HCT116 (cell line): ENCODE measurements at regions not wholly inside any gene's neighbourhood (a gene's known extent, or its start where the extent isn't known, plus 50 kb on each side); places are given as distances from the start of the nearest gene placed in this dataset.

ENCODE experiments used
- ATAC-seq: fragments of 200-7000 bp; cut with Tn5 transposase; 2 replicates; pipeline ENCODE4 v1.9.1; 2020; ENCODE audit warnings: mild to moderate bottlenecking, moderate library complexity
- BruUV-seq: library from RNA; stranded (reverse); fragments of 400-500 nt; replicated peaks from 2 replicates; lab custom pipeline; 2021; lab: Mats Ljungman, UMichigan
- CTCF ChIA-PET: fragments of 300-600 bp; sonication (Branson Sonifier 250); formaldehyde crosslinking; loops from one replicate; lab custom pipeline; 2021; ENCODE audit warnings: antibody characterized with exemption; lab: Charles Lee
- POLR2A ChIA-PET: fragments of 300-600, 350-600 bp; sonication (Branson Sonifier 250); formaldehyde crosslinking; loops from one replicate; lab custom pipeline; 2021; ENCODE audit warnings: antibody characterized with exemption; lab: Charles Lee
- RAD21 ChIA-PET, 2 experiments: fragments of 300-600 bp; sonication (Branson Sonifier 250); formaldehyde crosslinking; loops; one replicate each; lab custom pipeline; 2023; ENCODE audit warnings: low total read pairs in 2 of 2; ENCODE audit not compliant: uncharacterized antibody in 2 of 2, unreplicated experiment in 2 of 2, low non-redundant PET in 1 of 2; lab: Charles Lee
- DNase-seq: peaks from one replicate; pipeline ENCODE4 v3.0.0-alpha.2; 2010; ENCODE audit warnings: low read depth, low spot score
- H2AFZ ChIP-seq: fragments of 200-600 bp; shearing (Covaris generic), sonication (generic); 2 replicates; pipeline ENCODE4 v1.6.1; 2017; ENCODE audit warnings: low read depth, mixed run types, mixed read lengths, antibody characterized with exemption, low read length; ENCODE audit not compliant: poor library complexity, severe bottlenecking
- H3K27ac ChIP-seq: 2 replicates; pipeline ENCODE4 v1.5.1; 2012; ENCODE audit warnings: low read depth, low read length
- H3K27me3 ChIP-seq: fragments of 200-600 bp; sonication (generic); 2 replicates; pipeline ENCODE4 v1.6.1; 2016; ENCODE audit warnings: mixed run types, low read length, mixed read lengths; ENCODE audit not compliant: insufficient read depth
- H3K36me3 ChIP-seq, 2 experiments: fragments of 200-500 bp in 1 of 2; fragments of 200-600 bp in 1 of 2; sonication (Bioruptor generic) in 1 of 2; sonication (generic) in 1 of 2; 2 replicates each; pipeline versions ENCODE4 v1.5.1 to v1.6.1; 2014 to 2016; ENCODE audit warnings: low read length in 2 of 2, inconsistent platforms in 1 of 2, mixed read lengths in 1 of 2, mixed run types in 1 of 2; ENCODE audit not compliant: insufficient read depth in 2 of 2, control insufficient read depth in 1 of 2
- H3K4me1 ChIP-seq, 2 experiments: fragments of 200-600 bp in 1 of 2; sonication (generic) in 1 of 2; 2 replicates each; pipeline versions ENCODE4 v1.5.1 to v1.6.1; 2012 to 2017; ENCODE audit warnings: low read length in 2 of 2, inconsistent platforms in 1 of 2, mild to moderate bottlenecking in 1 of 2, mixed read lengths in 1 of 2, mixed run types in 1 of 2, moderate library complexity in 1 of 2; ENCODE audit not compliant: insufficient read depth in 2 of 2, control insufficient read depth in 1 of 2
- H3K4me2 ChIP-seq: fragments of 200-600 bp; sonication (generic); 2 replicates; pipeline ENCODE4 v1.6.1; 2017; ENCODE audit warnings: mixed run types, low read length, mixed read lengths
- H3K4me3 ChIP-seq, 2 experiments: fragments of 200-600 bp in 1 of 2; sonication (generic) in 1 of 2; replicated peaks in 1 of 2; 2 replicates each; pipeline ENCODE4 v1.5.1; 2011 to 2016; ENCODE audit warnings: low read length in 2 of 2, control low read depth in 1 of 2, low read depth in 1 of 2, mild to moderate bottlenecking in 1 of 2, mixed read lengths in 1 of 2, mixed run types in 1 of 2
- H3K79me2 ChIP-seq: fragments of 200-600 bp; sonication (generic); 2 replicates; pipeline ENCODE4 v1.6.1; 2017; ENCODE audit warnings: mild to moderate bottlenecking, mixed run types, low read length, moderate library complexity, mixed read lengths; ENCODE audit not compliant: insufficient read depth
- H3K9ac ChIP-seq: fragments of 200-600 bp; sonication (generic); 2 replicates; pipeline ENCODE4 v1.6.1; 2016; ENCODE audit warnings: low read length, mixed read lengths
- H3K9me2 ChIP-seq: fragments of 200-600 bp; sonication (generic), shearing (Covaris generic); 2 replicates; pipeline ENCODE4 v1.6.1; 2017; ENCODE audit warnings: mixed run types, mild to moderate bottlenecking, moderate library complexity; ENCODE audit not compliant: insufficient read depth
- H3K9me3 ChIP-seq, 2 experiments: fragments of 200-500 bp in 1 of 2; fragments of 200-600 bp in 1 of 2; sonication (Bioruptor generic) in 1 of 2; sonication (generic) in 1 of 2; 2 replicates each; pipeline ENCODE4 v1.6.1; 2014 to 2017; ENCODE audit warnings: low read length in 2 of 2, mixed read lengths in 2 of 2, inconsistent platforms in 1 of 2, low read depth in 1 of 2, mild to moderate bottlenecking in 1 of 2, mixed run types in 1 of 2, moderate library complexity in 1 of 2; ENCODE audit not compliant: control insufficient read depth in 1 of 2, insufficient read depth in 1 of 2
- H4K20me1 ChIP-seq: fragments of 200-600 bp; sonication (generic), shearing (Covaris generic); 2 replicates; pipeline ENCODE4 v1.6.1; 2017; ENCODE audit warnings: mixed run types, mild to moderate bottlenecking, moderate library complexity; ENCODE audit not compliant: insufficient read depth
- CBX3 ChIP-seq: IDR thresholded peaks from 2 replicates; pipeline ENCODE4 v1.6.1; 2012; ENCODE audit warnings: low read depth
- CEBPB ChIP-seq: IDR thresholded peaks from 2 replicates; pipeline ENCODE4 v1.6.1; 2012; ENCODE audit warnings: low read depth
- EGR1 ChIP-seq: IDR thresholded peaks from 2 replicates; pipeline ENCODE4 v1.6.1; 2012; ENCODE audit warnings: low read depth
- ELF1 ChIP-seq: IDR thresholded peaks from 2 replicates; pipeline ENCODE4 v1.6.1; 2012; ENCODE audit warnings: low read depth, borderline replicate concordance
- EZH2phosphoT487 ChIP-seq: fragments of 200-600 bp; IDR thresholded peaks from 2 replicates; pipeline ENCODE4 v1.6.1; 2018; ENCODE audit warnings: antibody characterized with exemption, borderline replicate concordance
- FOSL1 ChIP-seq: IDR thresholded peaks from 2 replicates; pipeline ENCODE4 v1.6.1; 2012; ENCODE audit warnings: low read depth
- JUND ChIP-seq: IDR thresholded peaks from 2 replicates; pipeline ENCODE4 v1.6.1; 2012
- POLR2A ChIP-seq: IDR thresholded peaks from 2 replicates; pipeline ENCODE4 v1.7.0; 2011; ENCODE audit warnings: borderline replicate concordance; ENCODE audit not compliant: insufficient read depth, insufficient read length; ENCODE audit errors: extremely low read depth
- POLR2AphosphoS5 ChIP-seq: IDR thresholded peaks from 2 replicates; pipeline ENCODE4 v1.6.1; 2011; ENCODE audit warnings: mild to moderate bottlenecking, low read depth, low read length, moderate library complexity
- RAD21 ChIP-seq: IDR thresholded peaks from 2 replicates; pipeline ENCODE4 v1.6.1; 2012; ENCODE audit warnings: low read depth, mild to moderate bottlenecking
- REST ChIP-seq: IDR thresholded peaks from 2 replicates; pipeline ENCODE4 v1.6.1; 2012; ENCODE audit warnings: low read depth
- SP1 ChIP-seq: IDR thresholded peaks from 2 replicates; pipeline ENCODE4 v1.6.1; 2012; ENCODE audit warnings: low read depth
- SRF ChIP-seq: IDR thresholded peaks from 2 replicates; pipeline ENCODE4 v1.6.1; 2012; ENCODE audit warnings: low read depth
- YY1 ChIP-seq: IDR thresholded peaks from 2 replicates; pipeline ENCODE4 v1.6.1; 2011; ENCODE audit warnings: low read length, low read depth, moderate library complexity, mild to moderate bottlenecking; ENCODE audit not compliant: insufficient replicate concordance; ENCODE audit errors: extremely low read depth
- ZFX ChIP-seq: fragments of 450-650 bp; IDR thresholded peaks from 2 replicates; pipeline ENCODE4 v1.6.1; 2017
- ZNF274 ChIP-seq: fragments of 200-500 bp; sonication (Bioruptor generic); IDR thresholded peaks from 2 replicates; pipeline ENCODE4 v1.6.1; 2014; ENCODE audit warnings: mild to moderate bottlenecking, low read depth, low read length, inconsistent platforms
- intact Hi-C: fragments of 100-400 bp; cut with micrococcal nuclease; formaldehyde crosslinking; loops from 2 replicates; pipeline ENCODE4 v1.10.0; 2022
- TF ChIP-seq, protein P1 (sequence below): IDR thresholded peaks from 2 replicates; pipeline ENCODE4 v1.6.1; 2012

DNA sequence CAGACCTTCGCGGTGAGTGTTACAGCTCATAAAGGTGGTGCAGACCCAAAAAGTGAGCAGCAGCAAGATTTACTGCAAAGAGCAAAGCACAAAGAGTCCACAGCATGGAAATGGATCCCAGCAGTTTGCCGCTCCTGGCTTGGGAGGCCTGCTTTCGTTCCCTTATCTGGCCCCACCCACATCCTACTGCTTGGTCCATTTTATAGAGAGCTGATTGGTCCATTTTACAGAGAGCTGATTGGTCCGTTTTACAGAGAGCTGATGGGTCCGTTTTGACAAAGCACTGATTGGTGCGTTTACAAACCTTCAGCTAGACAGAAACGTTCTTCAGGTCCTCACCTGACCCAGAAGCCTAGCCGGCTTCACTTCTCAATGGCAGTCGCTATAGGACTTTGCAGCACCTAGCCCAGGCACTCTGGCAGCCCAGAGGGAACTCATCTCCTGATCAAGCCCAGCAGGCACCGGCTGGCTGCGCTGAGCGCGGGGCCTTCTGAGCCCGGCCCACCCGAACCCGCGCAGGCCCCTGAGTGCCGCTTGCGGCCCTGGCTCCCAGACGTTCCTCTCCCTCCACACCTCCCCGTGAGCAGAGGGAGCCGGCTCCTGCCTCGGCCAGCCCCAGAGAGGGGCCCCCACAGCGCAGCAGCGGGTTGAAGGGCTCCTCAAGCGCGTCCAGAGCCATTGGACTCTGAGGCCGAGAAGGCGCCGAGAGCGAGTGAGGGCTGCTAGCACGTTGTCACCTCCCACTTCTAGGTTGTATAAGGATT is 200.3 kb downstream of the LMO4 start:
- intact Hi-C loops = no loop called here
- no peak overlapping the region for H3K4me2 ChIP-seq
- ChIA-PET CTCF (no interaction called here), RAD21 (no interaction called here), POLR2A (no interaction called here)
- H3K9ac ChIP-seq = no peak overlapping the region
- no peak overlapping the region for H3K4me3 ChIP-seq
- TF ChIP-seq SP1 (no peak), POLR2A (no peak), ZFX (no peak), FOSL1 (no peak), RAD21 (no peak), JUND (no peak), POLR2AphosphoS5 (no peak), EGR1 (no peak)
- no peaks in the 10 kb centered on the region for H3K9me2 ChIP-seq
- no peaks in the 10 kb centered on the region for H3K36me3 ChIP-seq
- BruUV-seq = no TSS peak
- DNase-seq = no peak
- ATAC-seq = no peak
- H3K4me1 ChIP-seq = no peaks in the 10 kb centered on the region
- no peaks in the 10 kb centered on the region for H3K79me2 ChIP-seq
- no peaks in the 10 kb centered on the region for H3K27me3 ChIP-seq
- no peak overlapping the region for H2AFZ ChIP-seq
- H4K20me1 ChIP-seq = no peaks in the 10 kb centered on the region
- H3K27ac ChIP-seq = no peak overlapping the region
- no peaks in the 10 kb centered on the region for H3K9me3 ChIP-seq

DNA sequence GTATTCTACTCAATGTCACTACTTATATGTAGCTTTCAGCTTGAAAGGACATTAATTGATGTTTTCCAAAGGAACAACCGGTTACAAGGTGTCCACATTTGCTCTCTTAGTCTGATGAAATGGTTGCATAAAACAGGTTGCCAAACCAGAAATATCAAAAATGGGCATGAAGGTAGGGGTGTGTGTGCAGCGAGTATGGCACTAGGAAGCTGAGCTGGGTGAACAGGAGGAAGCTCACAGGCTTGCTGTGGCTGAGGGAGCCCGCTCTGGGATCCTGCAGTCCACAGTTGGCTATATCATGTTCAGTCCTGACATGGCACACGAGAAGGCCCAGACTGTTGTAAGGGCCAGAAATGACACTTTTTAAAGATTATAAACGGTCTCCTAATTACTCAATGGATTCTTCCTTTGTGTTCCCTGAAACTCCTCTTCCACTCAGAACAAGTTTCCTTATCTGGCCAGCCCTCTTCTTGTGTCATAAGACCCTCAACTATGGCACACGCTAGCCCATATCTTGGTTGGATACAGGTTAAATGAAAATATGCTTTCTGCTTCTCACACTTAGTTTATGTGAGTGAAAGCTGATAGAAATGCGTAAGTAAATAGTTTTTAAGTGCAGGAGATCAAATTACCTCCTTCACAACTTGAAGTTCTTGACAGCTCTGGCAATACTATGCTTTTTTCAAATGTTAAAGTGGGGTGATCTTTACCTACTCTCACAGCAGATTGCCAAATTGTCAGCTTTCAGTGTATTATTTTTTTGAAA is 201.5 kb downstream of the LMO4 start:
- Histone ChIP-seq H4K20me1 (no peaks in the 10 kb centered on the region), H3K79me2 (no peaks in the 10 kb centered on the region), H3K4me1 (no peaks in the 10 kb centered on the region), H3K27ac (no peak overlapping the region), H3K9me2 (no peaks in the 10 kb centered on the region), H3K9ac (no peak overlapping the region), H3K36me3 (no peaks in the 10 kb centered on the region), H3K4me2 (no peak overlapping the region), H3K4me3 (no peak overlapping the region), H3K27me3 (no peaks in the 10 kb centered on the region), H3K9me3 (no peaks in the 10 kb centered on the region), H2AFZ (no peak overlapping the region)
- no peak for DNase-seq
- ChIA-PET RAD21 (no interaction called here), POLR2A (no interaction called here), CTCF (no interaction called here)
- BruUV-seq = no TSS peak
- ATAC-seq = no peak
- intact Hi-C loops = no loop called here
- TF ChIP-seq CBX3 (no peak), SRF (no peak), POLR2AphosphoS5 (no peak), ELF1 (no peak), EGR1 (no peak), CEBPB (no peak), EZH2phosphoT487 (no peak), YY1 (no peak), ZNF274 (no peak), RAD21 (no peak), REST (no peak), FOSL1 (no peak)
- TF ChIP-seq, protein P1, sequence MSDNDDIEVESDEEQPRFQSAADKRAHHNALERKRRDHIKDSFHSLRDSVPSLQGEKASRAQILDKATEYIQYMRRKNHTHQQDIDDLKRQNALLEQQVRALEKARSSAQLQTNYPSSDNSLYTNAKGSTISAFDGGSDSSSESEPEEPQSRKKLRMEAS = no peak
